ENCODE measurements at regions not wholly inside any gene's neighbourhood (a gene's known extent, or its start where the extent isn't known, plus 50 kb on each side); places are given as distances from the start of the nearest gene placed in this dataset.
"Not testable (repeated sequence)": the region's sequence is repeated elsewhere in the genome, so short reads cannot be mapped to it uniquely, and the experiment has no call there.

DNA sequence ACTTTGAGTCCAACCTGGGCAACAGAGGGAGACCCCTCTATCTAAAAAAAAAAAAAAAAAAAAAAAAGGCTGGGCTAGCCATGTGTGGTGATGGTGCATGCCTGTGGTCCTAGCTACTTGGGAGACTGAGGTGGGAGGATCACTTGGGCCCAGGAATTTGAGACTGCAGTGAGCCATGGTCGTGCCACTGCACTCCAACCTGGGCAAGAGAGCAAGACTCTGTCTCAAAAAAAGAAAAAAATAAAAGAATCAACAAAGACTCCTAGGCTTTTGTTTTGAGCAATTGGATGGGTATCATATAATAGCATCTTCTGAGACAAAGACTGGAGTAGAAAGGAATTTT lies 481.7 kb upstream of the PAPPA start:
- no peak for DNase-seq

DNA sequence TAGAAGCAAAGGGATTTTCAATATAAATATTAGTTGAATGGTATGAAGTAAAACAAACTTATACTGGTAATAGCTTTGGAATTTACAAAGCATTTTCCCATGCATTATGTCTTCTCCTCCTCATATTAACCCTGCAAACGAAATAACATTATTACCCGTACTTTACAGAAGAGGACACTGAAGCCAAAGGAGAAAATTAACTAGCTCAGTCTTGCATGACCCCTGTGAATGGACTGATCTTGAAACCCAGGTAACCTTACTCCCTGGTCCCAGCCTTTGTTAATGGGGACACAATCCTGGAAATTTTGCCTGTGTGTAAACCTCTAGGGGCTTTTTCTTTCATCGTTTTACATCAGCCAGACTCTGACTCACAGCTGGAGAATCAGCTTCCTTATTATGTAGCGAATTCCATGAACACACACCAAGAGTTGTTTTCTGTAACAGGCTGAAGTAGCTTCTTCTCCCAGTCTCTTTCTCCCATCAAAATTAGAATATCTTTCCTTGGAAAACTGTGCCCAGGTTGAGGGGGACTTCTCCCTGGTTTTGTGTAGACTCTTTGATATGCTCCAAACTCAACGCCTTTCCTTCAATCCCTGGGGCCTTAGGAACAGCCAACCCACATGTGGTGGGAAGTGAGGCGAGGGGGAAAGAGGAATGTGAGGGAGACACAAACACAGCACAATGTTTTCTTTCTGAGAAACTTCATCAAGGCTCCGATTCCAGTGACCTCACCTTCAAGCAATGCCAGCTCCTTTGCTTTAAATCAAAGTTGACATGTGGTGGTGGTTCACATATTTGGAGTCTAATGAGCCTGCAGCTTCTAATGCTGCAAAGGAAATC lies 480.9 kb upstream of the PAPPA start:
- DNase-seq = no peak

DNA sequence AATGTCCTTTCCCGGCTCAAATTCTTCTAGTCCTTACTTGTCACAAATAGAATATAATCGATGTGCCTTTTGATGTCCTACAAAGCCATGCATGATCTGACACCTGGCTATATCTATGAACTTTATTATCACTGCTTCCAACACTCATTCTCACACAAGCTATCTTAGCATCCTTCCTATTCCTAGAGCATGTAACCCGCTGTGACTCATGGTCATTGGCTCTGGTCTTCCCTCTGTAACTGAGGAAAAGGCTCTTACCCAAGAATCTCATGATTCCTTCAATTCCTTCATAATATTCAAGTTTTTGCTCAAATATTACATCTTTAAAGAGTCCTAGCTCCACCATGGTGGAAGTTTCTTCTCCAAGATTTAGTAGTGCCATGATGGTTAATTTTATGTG lies 480.0 kb upstream of the PAPPA start:
- no peak for DNase-seq

DNA sequence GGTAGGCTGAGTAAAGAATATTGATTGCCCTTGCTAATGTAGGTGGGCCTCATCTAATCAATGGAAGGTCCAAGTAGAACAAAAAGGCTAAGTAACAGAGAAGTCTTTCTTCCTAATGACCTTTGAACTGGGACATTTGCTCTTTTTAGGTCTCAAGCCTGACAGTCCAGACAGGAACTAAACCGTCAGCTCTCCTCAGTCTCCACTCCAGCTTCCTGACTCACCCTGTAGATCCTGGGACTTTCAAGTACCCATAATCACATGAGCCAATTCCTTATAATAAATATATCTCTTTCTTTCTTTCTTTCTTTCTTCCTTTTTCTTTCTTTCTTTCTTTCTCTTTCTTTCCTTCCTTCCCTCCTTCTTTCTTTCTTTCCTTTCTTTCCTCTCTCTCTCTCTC lies 479.5 kb upstream of the PAPPA start:
- DNase-seq = no peak

DNA sequence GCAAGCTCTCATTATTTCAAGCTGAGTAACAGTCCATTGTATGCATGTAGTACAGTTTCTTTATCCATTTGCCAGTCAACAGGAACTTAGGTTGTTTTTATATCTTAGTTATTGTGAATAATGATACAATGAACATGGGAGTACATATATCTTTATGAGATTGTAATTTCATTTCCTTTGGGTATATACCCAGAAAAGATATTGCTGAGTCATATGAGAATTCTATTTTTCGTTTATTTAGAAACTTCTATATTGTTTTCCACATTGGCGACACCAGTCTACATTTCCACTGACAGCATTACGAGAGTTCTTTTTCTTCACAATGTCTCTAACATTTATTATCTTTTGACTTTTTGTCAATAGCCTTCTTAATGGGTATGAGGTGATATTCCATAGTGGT lies 477.8 kb upstream of the PAPPA start:
- DNase-seq = no peak

DNA sequence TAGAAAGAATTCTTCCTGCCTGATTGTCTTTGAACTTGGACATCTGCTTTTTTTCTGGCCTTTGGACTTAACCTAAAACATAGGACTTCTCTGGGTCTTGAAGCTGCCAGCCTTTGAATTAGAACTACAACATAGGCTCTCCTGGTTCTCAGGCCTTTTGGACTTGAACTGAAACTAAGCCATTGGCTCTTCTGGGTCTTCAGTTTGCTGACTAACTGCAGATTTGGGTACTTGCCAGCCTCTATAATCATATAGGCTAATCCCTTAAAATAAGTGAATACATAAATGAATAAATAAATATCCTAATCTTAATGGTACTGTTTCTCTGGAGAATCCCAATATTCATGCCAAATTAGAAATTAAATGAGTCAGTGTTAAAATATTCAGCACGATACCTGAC lies 473.4 kb upstream of the PAPPA start:
- DNase-seq = no peak

DNA sequence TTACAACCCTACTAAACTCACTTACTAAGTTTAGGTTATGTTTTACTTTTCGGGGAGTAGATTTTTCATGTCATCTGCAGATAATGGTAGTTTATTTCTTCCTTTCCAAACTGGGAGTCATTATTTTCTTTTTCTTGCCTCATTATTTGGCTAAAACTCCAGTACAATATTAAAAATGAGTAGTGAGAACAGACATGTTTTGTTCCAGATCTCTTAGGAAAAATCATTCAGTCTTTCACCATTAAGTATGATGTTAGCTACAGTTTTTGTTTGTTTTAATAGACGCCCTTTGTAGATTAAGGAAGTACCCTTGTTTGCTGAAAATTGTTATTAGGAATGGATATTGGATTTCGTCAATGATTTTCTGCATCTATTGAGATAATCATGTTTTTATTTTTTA lies 472.0 kb upstream of the PAPPA start:
- no peak for DNase-seq

DNA sequence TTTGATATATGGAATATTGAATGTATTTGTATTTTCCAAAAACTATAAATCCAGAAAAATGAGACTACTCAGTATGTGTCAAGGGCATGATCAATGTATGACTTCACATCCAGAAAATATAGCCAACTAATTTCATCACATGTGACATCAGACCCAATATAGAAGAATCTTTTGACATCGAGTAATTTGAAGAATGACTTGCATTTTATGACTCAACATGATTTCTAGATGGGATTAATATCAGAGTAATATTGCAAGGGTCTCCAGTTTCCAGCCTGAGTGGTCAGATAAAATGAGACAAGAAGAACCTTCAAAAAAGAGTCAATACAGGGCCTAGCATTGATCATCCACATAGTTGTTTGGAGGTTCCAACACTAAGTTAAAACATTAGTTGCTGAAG lies 467.5 kb upstream of the PAPPA start:
- DNase-seq = no peak

DNA sequence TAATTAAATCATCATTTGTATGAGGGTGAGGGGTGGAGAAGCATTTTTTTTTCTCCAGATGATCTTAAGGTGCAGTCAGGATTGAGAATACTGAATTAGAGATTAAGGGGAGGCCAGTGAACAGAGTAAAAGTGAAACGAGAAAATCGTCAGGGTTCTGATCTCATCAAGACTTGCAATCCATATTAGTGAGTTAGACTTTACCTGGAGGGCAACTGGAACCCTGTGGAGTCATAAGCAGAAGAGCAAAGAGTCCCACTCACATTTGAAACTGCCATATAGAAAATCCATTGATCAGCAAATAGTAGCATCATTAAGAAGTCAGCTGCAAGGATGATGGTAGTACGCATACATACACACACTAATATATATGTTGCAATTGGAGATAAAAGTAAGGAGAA lies 466.2 kb upstream of the PAPPA start:
- no peak for DNase-seq

DNA sequence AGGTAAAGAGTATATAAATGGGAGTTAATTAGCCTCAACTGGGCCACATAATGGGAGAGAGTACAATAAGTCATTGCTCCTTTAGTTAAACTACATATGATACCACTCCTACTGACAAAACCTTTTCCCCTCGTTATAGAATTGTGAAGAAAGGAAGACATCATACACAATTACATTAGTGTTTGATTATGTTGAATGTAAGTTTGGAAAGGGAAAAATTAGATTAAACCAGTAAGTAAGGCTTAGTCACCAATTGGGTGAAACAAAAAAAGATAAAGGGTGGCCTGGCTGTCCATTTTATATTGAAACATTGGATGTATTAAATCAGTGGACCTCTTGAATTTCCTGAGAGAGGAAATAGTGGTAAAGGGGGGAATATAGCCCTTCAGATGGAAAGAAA lies 464.3 kb upstream of the PAPPA start:
- DNase-seq = no peak

DNA sequence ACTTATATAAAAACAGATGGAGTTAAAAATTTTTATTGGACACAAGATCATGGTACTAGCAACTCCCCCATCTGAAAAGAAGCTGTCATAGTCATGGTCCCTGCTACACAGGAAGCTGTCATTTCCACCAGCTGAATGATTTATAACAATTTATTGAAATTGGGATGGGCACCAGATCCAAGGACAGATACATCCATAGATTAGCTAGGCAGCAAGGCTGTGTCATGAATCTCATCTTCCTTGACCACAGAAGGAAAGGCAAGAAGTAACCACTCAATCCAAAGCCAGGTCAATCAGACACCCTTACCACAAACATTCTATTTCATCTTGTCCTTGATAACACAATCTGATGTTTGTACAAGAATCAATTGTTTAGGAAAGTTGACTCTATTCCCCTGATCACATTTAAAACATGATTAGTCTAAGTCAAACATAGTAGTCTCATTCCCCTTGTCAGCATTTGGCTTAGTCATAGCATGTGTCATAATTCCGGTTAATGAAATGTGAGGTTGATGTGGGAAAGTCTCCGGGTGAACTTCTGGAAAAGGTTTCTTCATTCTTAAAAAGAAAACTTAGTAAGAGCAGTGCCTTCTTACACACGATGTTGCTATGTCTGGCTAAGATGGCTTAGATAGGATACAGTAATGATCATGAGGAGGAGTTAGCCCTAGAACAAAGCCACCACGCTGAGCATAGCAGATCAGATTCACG lies 462.6 kb upstream of the PAPPA start:
- DNase-seq = no peak

DNA sequence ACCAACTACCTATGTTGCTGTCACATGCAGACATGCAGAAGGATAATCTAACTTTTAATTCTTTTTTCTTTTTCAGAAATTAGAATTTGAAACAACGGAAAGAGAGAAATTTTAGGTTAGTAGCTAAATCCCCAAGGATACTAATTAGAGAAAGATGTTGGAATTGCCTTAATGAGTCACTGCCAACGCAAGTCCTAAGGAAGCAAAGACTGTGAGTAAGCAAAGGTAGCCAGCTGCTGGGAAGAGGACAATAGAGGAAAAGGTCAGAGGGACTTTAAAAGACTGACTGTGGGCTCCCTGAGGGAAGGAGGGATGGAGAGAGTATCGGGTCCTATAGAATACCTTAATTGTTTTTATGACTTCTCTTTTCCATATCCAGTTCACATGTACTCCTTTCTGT lies 461.9 kb upstream of the PAPPA start:
- DNase-seq = no peak

DNA sequence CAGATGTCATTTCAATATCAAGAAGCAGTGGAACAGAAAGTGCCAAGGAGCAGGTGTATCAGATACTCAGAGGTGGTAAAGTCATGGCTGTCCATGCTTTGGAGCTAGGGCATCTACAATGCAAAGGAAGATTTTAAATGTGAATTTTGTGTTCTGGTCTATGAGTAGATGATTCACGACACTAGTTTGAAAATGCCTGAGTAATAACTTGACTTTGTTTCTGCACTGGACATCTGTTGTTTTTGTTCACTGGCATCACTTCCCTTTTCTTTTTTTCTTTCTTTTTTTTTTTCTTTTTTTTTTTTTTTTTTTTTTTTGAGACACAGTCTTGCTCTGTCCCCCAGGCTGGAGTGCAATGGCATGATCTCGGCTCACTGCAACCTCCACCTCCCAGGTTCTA lies 460.7 kb upstream of the PAPPA start:
- not testable (repeated sequence) for DNase-seq

DNA sequence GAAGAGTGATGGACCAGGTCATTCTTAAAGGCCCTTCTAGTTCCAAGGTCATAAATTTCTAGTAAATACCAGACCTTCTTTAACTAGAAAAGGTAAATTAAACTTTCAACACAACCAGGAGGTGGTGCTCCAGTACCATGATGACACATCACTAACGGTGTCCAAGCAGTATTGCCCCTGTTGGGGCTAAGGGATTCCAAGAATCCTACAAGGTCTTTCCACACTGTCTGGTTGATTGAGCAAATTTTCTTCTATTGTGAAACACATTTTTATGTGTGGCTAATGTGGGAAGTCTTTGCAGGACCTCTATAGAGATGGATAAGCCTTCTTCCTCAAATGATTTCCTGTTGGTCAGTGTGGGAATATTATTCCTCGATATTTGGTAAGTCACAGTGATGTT lies 459.6 kb upstream of the PAPPA start:
- no peak for DNase-seq

DNA sequence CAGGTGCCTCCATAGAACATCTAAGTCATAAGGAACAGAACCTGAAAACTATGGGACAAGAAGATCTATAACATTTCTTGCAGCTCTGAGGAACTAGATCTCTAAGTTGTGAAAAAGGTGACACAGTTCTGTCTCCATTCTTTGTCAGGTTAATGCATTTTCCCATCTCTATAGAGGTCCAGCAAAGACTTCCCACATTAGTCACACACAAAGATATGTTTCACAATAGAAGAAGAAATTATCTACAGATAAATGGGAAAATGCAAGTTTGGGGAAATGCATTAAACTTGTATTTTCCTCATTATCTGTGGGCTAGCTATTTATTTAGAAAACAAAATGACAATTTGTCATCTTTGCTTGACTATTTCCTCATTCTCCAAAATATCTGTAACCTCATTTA lies 458.6 kb upstream of the PAPPA start:
- no peak for DNase-seq

DNA sequence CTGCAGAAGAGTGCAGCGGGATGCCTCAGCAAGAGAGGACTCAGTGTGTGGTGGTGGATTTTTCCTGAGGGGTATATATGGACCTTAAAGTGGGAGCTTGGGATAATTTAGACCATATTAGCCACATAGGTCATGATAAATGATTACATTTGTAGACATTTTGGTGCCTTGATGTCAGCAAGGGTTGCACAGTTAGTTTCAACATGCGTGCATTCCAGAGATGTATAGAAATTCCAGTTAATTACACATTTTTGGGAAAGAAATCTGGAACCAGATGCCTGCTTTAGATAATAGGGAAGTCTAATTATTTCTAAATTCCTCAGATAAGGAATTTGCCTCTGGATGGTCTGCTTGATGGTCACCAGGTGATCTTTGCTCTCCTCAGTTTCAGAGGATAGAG lies 440.6 kb upstream of the PAPPA start:
- no peak for DNase-seq

DNA sequence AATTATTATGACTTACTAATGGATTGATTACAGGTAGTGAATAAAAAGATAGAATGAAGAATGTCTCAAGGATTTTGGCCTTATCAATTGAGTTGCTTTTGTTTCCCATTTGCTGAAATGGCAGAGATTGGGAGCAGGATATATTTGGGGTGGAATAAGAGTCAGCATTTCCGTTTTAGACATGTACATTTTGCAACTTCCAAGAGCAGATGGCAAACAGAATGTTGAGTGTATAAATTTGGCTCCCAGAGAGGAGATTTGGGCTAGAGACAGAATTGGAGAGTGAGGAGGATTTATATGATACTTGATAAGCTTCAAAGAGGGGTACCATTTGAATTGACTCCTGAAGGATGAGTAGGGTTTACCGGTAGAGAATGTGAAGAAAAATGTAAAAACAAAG lies 437.9 kb upstream of the PAPPA start:
- peak in 1 of 14 donors; percentile 1 for DNase-seq

DNA sequence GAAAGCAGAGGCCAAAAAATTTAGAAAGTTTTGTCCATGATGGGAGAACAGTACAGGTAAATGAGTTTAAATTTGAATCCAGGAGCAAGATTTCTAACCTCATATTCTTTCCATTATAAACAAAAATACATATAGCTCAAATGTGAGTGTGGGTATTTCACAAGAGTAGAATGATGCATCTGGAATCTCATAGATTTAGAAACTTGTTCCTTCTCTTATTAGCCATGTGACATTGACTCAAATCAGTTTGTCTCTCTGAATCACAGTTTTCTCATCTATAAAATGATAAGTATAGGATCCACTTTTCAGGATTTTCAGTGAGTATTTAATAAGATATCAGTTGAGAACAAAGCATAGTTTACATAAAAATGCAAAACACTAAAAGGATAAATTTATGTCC lies 436.3 kb upstream of the PAPPA start:
- DNase-seq = no peak

DNA sequence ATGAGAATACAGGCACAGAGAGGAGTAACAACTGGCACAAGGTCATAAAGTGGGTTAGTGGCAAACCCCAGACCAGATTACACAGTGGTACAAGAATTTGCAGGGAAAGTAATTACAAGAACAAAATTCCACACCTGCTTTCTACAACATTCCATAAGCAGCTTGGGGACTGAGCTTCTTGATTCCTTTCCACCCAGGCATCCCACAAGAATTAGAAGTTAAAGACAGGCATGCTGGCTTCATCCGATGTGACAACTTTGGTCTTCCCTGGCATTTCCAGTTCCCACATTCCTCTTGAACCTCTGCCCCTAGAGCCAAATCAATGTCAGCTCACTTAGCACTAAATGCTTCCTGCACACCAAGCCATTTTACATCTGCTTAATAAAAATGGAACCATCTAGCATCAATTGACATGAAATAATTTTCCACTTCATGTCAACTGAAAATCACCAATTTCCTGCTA lies 435.8 kb upstream of the PAPPA start:
- no peak for DNase-seq

DNA sequence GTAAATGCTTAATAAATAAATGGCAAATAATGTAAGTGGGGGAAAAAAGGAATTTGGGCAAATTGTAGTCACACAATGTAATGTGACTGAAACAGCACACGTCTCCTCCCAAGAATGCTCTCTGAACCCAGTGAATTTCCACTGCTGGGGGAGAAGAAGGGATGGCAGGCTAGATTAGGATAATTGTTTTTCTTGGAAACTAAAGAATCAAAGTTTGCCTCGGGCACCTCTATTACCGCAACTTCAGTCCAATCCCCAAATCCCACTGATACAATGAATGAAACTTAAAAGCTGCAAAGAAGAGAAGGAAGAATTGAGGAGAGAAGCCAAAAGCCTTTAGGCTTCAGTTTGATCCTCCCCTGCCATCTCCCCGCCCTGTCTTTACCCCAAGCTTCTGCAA lies 423.2 kb upstream of the PAPPA start:
- no peak for DNase-seq

DNA sequence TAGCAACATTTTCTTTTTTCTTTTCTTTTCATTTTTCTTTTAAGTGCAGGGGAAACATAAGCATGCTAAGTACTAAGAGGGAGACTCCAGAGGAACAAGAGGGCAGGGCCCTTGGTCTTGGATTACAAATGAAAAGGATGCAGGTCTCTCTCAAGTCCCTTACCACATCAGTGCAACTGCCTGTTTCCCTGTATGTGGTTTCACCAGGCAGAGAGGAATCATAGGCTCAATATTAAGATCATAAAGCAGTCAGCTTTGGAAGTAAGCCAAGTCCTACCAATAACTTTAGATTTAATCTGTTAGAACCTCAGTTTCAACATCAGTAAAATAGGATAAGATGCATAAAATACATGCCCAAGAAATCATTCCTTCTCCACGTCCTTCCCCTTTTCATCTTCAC lies 422.7 kb upstream of the PAPPA start:
- DNase-seq = no peak

DNA sequence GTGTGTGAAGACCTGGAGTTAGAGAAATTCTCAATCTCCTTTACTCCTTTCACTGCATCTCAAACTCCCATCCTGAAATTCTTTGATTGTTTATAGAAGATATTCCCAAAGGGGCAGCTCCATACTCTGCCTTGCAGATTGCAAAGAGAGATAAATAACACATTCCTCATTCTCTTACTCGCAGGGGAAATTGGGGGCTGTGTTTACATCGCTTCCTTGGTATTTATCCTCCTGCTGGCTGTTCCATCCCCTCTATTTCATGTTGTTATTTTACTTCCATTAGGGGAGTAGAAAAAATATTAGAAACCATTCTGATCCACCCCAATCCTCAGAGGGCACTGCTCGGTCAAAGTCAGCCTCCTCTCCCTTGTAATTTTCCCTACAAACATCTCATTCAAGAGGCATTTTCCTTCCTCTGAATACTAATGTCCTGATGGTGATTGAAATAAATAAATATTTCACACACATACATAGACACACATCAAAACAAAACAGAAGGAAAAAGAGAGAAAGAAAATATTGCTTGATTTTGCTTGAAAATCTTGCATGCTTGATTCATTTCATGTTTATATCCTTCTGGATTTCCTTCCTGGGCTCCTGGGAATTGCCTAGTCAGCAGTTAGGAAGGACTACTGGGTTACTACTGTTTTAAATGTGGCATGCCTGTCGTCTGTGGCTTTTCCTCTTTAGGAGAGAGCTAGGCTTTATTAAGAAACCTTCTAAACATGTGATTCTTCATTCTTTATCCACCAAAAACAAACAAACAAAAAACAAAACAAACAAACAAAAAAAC lies 420.1 kb upstream of the PAPPA start:
- no peak for DNase-seq

DNA sequence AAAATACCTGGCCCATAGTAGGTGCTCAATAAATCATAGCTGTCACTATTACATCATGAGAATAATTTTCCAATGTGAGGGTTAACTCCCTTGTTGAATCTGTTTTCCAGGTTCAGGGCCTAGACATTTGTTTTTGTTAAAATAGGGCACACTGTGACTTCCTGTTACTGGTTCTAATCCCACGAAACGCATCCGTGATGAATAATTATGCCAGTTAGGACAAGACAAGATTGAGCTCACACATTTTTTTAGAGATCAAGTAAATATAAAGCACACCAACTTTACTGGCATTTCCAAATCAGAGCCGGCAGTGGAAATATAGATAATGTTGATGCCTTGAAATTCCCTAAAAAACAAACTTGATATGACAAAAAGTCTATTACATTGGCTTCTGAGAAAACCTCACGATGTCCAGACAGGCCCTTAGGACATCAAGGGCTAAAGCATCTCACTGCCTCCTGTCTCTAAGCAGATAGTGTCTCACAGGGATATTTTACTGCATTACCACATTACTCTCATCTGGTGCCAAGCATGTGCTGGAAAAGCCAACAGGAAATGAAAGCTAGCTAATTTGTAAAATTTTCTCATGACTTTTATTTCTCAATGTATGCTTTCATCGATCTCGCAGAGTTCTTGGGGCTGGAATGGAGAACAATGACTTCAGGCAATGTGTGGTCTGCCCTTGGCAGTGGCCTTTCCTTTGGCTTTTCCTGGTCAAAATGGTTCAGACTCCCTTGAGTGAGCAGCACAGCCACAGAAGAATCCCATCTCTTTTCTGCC lies 414.3 kb upstream of the PAPPA start:
- DNase-seq = no peak
